GM18870 (cell line): ENCODE measurements at regions not wholly inside any gene's neighbourhood (a gene's known extent, or its start where the extent isn't known, plus 50 kb on each side); places are given as distances from the start of the nearest gene placed in this dataset.

ENCODE experiments used
- ATAC-seq: cut with Tn5 transposase; IDR thresholded peaks from one replicate; pipeline ENCODE4 v1.9.1; 2021; ENCODE audit warnings: moderate library complexity; ENCODE audit not compliant: unreplicated experiment

DNA sequence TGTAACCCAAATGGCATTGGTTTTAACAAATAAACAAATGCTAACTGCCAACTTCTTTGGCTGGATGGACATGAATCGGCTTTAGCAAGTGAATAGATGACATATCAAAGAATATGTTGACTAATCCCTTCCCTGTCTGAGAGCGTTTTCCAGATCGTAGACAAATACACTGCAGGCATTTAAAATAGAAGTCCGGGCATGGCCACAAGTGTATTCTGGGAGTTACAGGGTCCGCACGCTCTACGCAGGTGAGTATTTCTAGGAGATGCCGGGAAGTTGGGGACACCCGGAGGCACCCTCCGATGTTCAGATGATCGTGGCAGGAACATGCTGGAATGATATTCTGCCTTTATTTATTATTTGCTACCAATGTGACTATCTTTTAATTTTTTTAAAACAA, 53.2 kb upstream of the ZNF536 start:
- ATAC-seq, result no peak

DNA sequence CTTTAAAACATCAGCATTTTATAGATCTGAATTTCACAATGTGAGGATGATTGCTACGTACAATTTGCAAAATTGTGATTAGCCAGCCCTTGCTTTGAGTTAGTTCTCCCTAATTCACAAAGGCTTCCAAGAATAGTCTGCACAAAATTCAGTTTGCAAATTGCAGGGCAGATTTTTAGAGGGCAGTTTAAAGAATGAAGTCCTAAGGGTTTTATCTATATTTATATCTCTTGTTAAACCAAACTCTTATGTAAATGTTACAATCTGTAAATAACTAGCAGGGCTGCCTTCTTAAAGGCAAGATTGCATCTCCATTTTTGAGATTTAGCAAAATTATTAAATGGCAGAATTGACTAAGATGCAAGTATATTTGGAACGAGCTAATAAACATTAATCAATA, 52.8 kb upstream of the ZNF536 start:
- no peak for ATAC-seq

DNA sequence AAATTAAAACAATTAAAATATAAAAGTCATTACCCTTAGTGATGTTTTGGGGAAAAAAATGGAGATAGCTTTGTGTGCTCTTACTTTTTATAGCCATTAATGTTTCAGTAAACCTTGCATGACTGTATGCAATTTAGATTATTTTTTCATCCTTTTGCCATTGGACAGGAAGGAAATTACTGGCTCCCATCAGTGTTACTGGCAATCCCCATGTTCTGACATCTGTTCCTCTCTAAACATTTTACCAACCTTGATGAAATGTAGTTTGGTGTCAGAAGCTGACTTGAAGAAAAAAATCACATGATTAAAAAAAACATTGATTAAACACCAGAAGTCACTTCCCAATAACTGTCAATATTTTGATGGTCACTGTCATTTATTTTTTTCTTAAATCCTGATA, 52.3 kb upstream of the ZNF536 start:
- no peak for ATAC-seq

DNA sequence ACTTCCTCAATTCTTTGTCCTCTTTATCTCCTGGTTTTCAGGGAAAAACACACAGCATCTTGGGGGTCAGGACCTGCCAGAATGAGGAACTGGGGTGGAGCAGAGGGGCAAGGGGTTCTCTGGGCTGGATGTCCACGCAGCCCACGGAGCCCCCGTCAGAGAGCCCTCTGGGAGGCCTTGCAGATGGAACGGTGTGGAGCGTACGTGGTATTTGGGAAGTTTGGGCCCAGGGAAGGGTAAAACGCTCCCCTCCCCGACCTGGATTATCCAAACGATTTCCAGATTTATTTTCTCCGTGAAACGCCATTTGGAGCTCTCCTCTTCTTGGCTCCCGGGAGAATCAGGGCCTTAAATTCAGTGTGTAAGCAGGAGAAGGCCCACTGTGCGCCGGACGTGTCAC, 51.7 kb upstream of the ZNF536 start:
- ATAC-seq, result no peak

DNA sequence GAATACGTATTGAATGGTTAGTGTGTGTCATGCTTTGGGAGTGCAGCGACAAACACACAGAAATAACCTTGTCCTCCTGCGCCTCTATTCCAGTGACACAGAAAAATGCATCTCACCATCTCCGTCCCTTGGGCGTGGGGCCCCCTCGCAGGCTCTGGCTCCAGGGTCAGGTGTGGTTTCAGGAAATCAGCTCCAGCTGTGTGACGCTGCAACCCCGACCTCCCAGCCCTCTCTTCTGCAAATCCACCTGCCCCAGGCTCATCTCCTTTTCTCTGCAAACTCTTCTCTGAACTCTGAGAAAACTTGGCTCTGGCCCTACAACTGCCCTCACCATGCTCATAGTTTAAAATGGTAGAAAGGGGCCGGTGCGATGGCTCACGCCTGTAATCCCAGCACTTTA, 51.3 kb upstream of the ZNF536 start:
- ATAC-seq, result no peak
